Omental fat pad (tissue), 3 donors: ENCODE measurements at regions not wholly inside any gene's neighbourhood (a gene's known extent, or its start where the extent isn't known, plus 50 kb on each side); places are given as distances from the start of the nearest gene placed in this dataset. TPM values are rescaled to one million over a fixed set of nuclear protein-coding genes. Genes with fewer than 3 reads are reported as not detected.

Experiments used
- ATAC-seq: fragments of 150-250 bp; one replicate; pipeline ENCODE4 v1.9.1; 2016; ENCODE audit warnings: mild to moderate bottlenecking, moderate library complexity; ENCODE audit not compliant: low FRiP score
- DNase-seq: peaks from one replicate; pipeline ENCODE4 v3.0.0-alpha.2; 2019; ENCODE audit warnings: low spot score
- CTCF ChIP-seq, 3 donors: fragments of 450-650 bp; IDR thresholded peaks; one replicate each; pipeline ENCODE4 v1.5.1; 2016 to 2017; ENCODE audit warnings: antibody characterized with exemption in 3 of 3, mild to moderate bottlenecking in 3 of 3, moderate library complexity in 2 of 3
- small RNA-seq: library from RNA; depleted of rRNA; stranded (forward); fragments of <200 nt; gene quantifications from one replicate; pipeline ENCODE3, GENCODE V24; 2016

GRCh38 chr1:90106311-90106710 is 111.4 kb downstream of the ZNF326 start:
- ATAC-seq: no peak
- no peak for DNase-seq

DNA sequence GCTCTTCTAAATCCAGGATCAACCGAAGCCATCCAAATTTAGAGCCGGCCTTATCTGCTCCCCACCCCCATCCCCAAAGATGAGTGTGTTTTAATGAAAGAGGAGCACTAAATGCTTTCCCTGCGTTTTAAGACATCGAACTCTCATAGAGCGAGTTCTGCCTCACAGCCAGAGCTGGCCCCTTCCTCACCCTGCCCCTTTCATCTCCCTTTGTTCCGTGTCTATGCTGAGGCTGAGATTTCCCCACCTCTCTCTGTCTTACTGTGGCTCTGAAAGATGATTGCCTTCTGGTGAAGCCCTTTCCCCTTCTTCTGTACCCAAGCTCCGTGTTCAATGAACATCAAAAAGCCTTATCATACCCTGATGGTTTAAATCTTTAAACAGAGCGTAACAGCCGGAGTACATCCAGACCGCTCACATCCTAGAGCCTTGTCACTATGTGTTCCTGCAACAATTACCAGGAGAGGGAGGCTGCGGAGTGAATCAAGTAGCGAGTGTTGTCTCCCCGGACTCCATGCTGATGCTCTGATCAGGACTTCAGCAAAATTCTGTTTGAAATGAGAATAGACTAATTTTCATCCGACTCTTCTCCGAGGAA is 110.1 kb downstream of the ZNF326 start:
- no peak for TF ChIP-seq CTCF (IDR thresholded peaks at IDR 0.05)
- no peak for ATAC-seq
- no peak for DNase-seq

More at GRCh38 chr1:90106311-90106710, 111.4 kb downstream of the ZNF326 start:
- TF ChIP-seq CTCF (IDR thresholded peaks at IDR 0.05): no peak

DNA sequence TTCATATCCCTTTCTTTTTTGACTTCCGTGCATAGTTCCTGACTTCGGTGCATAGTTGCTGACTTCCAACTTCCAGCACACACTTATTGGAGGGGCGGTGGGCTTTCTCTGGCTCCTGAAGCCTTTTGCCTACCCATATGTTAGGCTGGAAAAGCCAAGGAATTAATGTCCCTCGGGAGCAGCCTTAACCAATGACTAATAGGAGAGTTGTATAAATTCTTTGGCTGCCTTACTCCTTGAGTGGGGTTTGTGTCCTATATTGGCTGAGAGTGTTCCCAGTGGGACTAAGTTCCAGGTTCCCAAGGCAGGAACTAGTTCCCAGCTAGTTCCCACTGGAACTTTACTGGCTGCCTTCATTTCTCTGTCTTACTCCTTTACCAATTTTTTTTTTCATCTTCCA is 105.7 kb downstream of the ZNF326 start:
- ATAC-seq (no peak), DNase-seq (no peak)
- TF ChIP-seq CTCF (IDR thresholded peaks at IDR 0.05): no peak

GRCh38 chr1:90092441-90092840 is 97.5 kb downstream of the ZNF326 start:
- DNase-seq (no peak), ATAC-seq (no peak)
- TF ChIP-seq CTCF (IDR thresholded peaks at IDR 0.05): no peak

Small RNAs in the stretch of these regions (small RNA-seq; reads per million reads assigned to genes)
- gene RNU6-695P: not detected
